Caco-2 (cell line): ENCODE measurements at regions not wholly inside any gene's neighbourhood (a gene's known extent, or its start where the extent isn't known, plus 50 kb on each side); places are given as distances from the start of the nearest gene placed in this dataset.

Experiments used
- BruUV-seq: library from RNA; stranded (reverse); fragments of 400-500 nt; replicated peaks from 2 replicates; lab custom pipeline; 2021; lab: Mats Ljungman, UMichigan
- CTCF ChIA-PET: fragments of 300-600 bp; sonication (Branson Sonifier 250); formaldehyde crosslinking; loops from one replicate; lab custom pipeline; 2022; ENCODE audit warnings: antibody characterized with exemption; lab: Charles Lee
- POLR2A ChIA-PET: fragments of 300-600 bp; sonication (Branson Sonifier 250); formaldehyde crosslinking; loops from one replicate; lab custom pipeline; 2022; ENCODE audit warnings: antibody characterized with exemption; lab: Charles Lee
- DNase-seq, 2 experiments: peaks; one replicate each; pipeline versions ENCODE4 v3.0.0 to v3.0.0-alpha.2; 2020 to 2022
- H3K27me3 ChIP-seq: replicated peaks from 2 replicates; pipeline ENCODE4 v1.6.0; 2011; ENCODE audit warnings: low read length; ENCODE audit not compliant: control insufficient read depth, insufficient read depth
- H3K36me3 ChIP-seq: 2 replicates; pipeline ENCODE4 v1.5.1; 2011; ENCODE audit warnings: low read length; ENCODE audit not compliant: control insufficient read depth, insufficient read depth
- H3K4me1 ChIP-seq: fragments of 250-450 bp; sonication (Bioruptor Pico); 2 replicates; pipeline ENCODE4 v1.5.1; 2020; ENCODE audit warnings: mild to moderate bottlenecking
- H3K4me3 ChIP-seq: 2 replicates; pipeline ENCODE4 v1.5.1; 2011; ENCODE audit warnings: low read depth, mild to moderate bottlenecking, control low read depth, low read length
- H3K9me3 ChIP-seq: fragments of 250-450 bp; sonication (Bioruptor Pico); 2 replicates; pipeline ENCODE4 v1.5.1; 2020; ENCODE audit warnings: mild to moderate bottlenecking, moderate library complexity
- H3K27ac Mint-ChIP-seq: one replicate; pipeline ENCODE4 v1.8.0; 2022; ENCODE audit warnings: mixed read lengths; ENCODE audit not compliant: unreplicated experiment
- H3K27me3 Mint-ChIP-seq: one replicate; pipeline ENCODE4 v1.8.0; 2022; ENCODE audit warnings: mixed read lengths; ENCODE audit not compliant: insufficient read depth, unreplicated experiment
- H3K36me3 Mint-ChIP-seq: one replicate; pipeline ENCODE4 v1.8.0; 2022; ENCODE audit warnings: mild to moderate bottlenecking, mixed read lengths; ENCODE audit not compliant: insufficient read depth, unreplicated experiment
- H3K4me1 Mint-ChIP-seq: one replicate; pipeline ENCODE4 v1.8.0; 2022; ENCODE audit warnings: low read depth, mixed read lengths; ENCODE audit not compliant: unreplicated experiment
- H3K4me3 Mint-ChIP-seq: one replicate; pipeline ENCODE4 v1.8.0; 2022; ENCODE audit warnings: mild to moderate bottlenecking, moderate library complexity, mixed read lengths; ENCODE audit not compliant: unreplicated experiment
- H3K9me3 Mint-ChIP-seq: one replicate; pipeline ENCODE4 v1.8.0; 2022; ENCODE audit warnings: mixed read lengths; ENCODE audit not compliant: unreplicated experiment
- CTCF ChIP-seq, 2 experiments: fragments of 200-600 bp in 1 of 2; IDR thresholded peaks; 1 replicate in 1 of 2; 2 replicates in 1 of 2; pipeline versions ENCODE4 v1.5.1 to v1.8.0; 2011 to 2022; ENCODE audit warnings: antibody characterized with exemption in 1 of 2, control low read depth in 1 of 2, inconsistent platforms in 1 of 2, low read depth in 1 of 2, low read length in 1 of 2, mild to moderate bottlenecking in 1 of 2, moderate library complexity in 1 of 2; ENCODE audit not compliant: insufficient read depth in 1 of 2, severe bottlenecking in 1 of 2, unreplicated experiment in 1 of 2
- intact Hi-C: fragments of 100-400 bp; cut with micrococcal nuclease; formaldehyde crosslinking; loops from one replicate; pipeline ENCODE4 v1.10.0; 2022; ENCODE audit not compliant: unreplicated experiment

GRCh38 chr16:6646891-6647290, 685.8 kb upstream of the RBFOX1 start:
- H3K27me3 Mint-ChIP-seq: peaks cover 8% of the 10 kb centered on the region
- H3K4me1 ChIP-seq: no peaks in the 10 kb centered on the region
- TF ChIP-seq CTCF (IDR thresholded peaks at IDR 0.05; ENCODE audit: insufficient read depth in 1 of 2, low read depth in 1 of 2, low read length in 1 of 2, severe bottlenecking in 1 of 2, unreplicated experiment in 1 of 2): no peak
- no peak for DNase-seq
- H3K36me3 Mint-ChIP-seq: no peaks in the 10 kb centered on the region
- POLR2A ChIA-PET: no interaction called here
- H3K4me3 Mint-ChIP-seq: no peak overlapping the region
- no peaks in the 10 kb centered on the region for H3K9me3 ChIP-seq
- no peak overlapping the region for H3K27ac Mint-ChIP-seq
- intact Hi-C loops: loop anchor here (10.0 kb wide), 1 partner anchor 1142 kb away; no protein-coding TSS in a partner anchor
- H3K27me3 ChIP-seq: no peaks in the 10 kb centered on the region
- H3K36me3 ChIP-seq: no peaks in the 10 kb centered on the region
- H3K9me3 Mint-ChIP-seq: no peaks in the 10 kb centered on the region
- CTCF ChIA-PET: no interaction called here
- BruUV-seq: no TSS peak
- no peaks in the 10 kb centered on the region for H3K4me1 Mint-ChIP-seq
- H3K4me3 ChIP-seq: no peak overlapping the region

- POLR2A ChIA-PET: no interaction called here
- no peaks in the 10 kb centered on the region for H3K36me3 ChIP-seq
- no peaks in the 10 kb centered on the region for H3K36me3 Mint-ChIP-seq
- no peaks in the 10 kb centered on the region for H3K27me3 ChIP-seq
- intact Hi-C loops: loop anchor here (10.0 kb wide), 1 partner anchor 1141 kb away; no protein-coding TSS in a partner anchor
- no peak for TF ChIP-seq CTCF (IDR thresholded peaks at IDR 0.05; ENCODE audit: insufficient read depth in 1 of 2, low read depth in 1 of 2, low read length in 1 of 2, severe bottlenecking in 1 of 2, unreplicated experiment in 1 of 2)
- no peaks in the 10 kb centered on the region for H3K9me3 ChIP-seq
- no peak overlapping the region for H3K4me3 ChIP-seq
- no peaks in the 10 kb centered on the region for H3K9me3 Mint-ChIP-seq
- CTCF ChIA-PET: no interaction called here
- BruUV-seq: no TSS peak
- no peak for DNase-seq
- H3K4me1 ChIP-seq: no peaks in the 10 kb centered on the region
- H3K27me3 Mint-ChIP-seq: peaks cover 2% of the 10 kb centered on the region
- no peaks in the 10 kb centered on the region for H3K4me1 Mint-ChIP-seq
- H3K27ac Mint-ChIP-seq: no peak overlapping the region
- no peak overlapping the region for H3K4me3 Mint-ChIP-seq
Measured at GRCh38 chr16:6645768-6646568, 686.7 kb upstream of the RBFOX1 start.

DNA sequence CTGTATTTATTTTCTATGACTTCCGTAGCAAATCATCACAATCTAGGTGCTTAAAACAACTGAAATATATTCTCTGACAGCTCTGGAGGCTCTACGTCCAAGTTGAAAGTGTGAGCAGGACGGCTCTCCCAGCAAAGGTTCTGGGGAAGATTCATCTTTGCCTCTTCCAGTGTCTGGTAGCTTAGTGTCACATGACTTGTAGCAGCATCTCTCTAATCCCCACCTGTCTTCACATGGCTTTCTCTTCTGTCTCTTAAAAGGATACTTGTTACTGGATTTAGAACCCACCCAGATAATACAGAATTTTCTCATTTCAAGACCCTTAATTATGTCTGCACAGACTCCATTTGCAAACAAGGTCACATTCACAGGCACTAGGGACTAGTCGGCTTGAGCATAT, 687.7 kb upstream of the RBFOX1 start:
- peaks cover 2% of the 10 kb centered on the region for H3K27me3 Mint-ChIP-seq

More for the DNA sequence above, 687.7 kb upstream of the RBFOX1 start:
- H3K9me3 ChIP-seq: no peaks in the 10 kb centered on the region
- H3K4me1 Mint-ChIP-seq: no peaks in the 10 kb centered on the region
- ChIA-PET POLR2A (no interaction called here), CTCF (no interaction called here)
- H3K4me3 Mint-ChIP-seq: no peak overlapping the region
- no peak overlapping the region for H3K27ac Mint-ChIP-seq
- no peak for DNase-seq
- H3K36me3 Mint-ChIP-seq: no peaks in the 10 kb centered on the region
- no peaks in the 10 kb centered on the region for H3K4me1 ChIP-seq
- no peak overlapping the region for H3K4me3 ChIP-seq
- intact Hi-C loops: loop anchor here (10.0 kb wide), 1 partner anchor 1140 kb away; no protein-coding TSS in a partner anchor
- H3K36me3 ChIP-seq: no peaks in the 10 kb centered on the region
- H3K27me3 ChIP-seq: no peaks in the 10 kb centered on the region
- H3K9me3 Mint-ChIP-seq: no peaks in the 10 kb centered on the region
- no peak for TF ChIP-seq CTCF (IDR thresholded peaks at IDR 0.05; ENCODE audit: insufficient read depth in 1 of 2, low read depth in 1 of 2, low read length in 1 of 2, severe bottlenecking in 1 of 2, unreplicated experiment in 1 of 2)
- BruUV-seq: no TSS peak
